ENCODE measurements at regions not wholly inside any gene's neighbourhood (a gene's known extent, or its start where the extent isn't known, plus 50 kb on each side); places are given as distances from the start of the nearest gene placed in this dataset.

GRCh38 chr5:60257596-60258271 is 364.2 kb upstream of the PDE4D start:
- TF ChIP-seq CTCF (conservative IDR thresholded peaks at IDR 0.05) = no peak
- H3K4me3 Mint-ChIP-seq = no peak overlapping the region
- no peaks in the 10 kb centered on the region for H3K9me3 Mint-ChIP-seq
- Histone ChIP-seq H3K4me3 (ENCODE audit: low read length) (no peak overlapping the region), H3K36me3 (ENCODE audit: control insufficient read depth, insufficient read depth, low read length) (no peaks in the 10 kb centered on the region), H3K9ac (ENCODE audit: extremely low read depth, low read length, poor library complexity, severe bottlenecking) (no peak overlapping the region), H3K27ac (ENCODE audit: low read depth, low read length) (no peak overlapping the region), H3K9me3 (ENCODE audit: control insufficient read depth, low read length) (no peaks in the 10 kb centered on the region), H3K27me3 (ENCODE audit: control insufficient read depth, insufficient read depth, low read length, poor library complexity, severe bottlenecking) (no peaks in the 10 kb centered on the region), H3K4me1 (ENCODE audit: control insufficient read depth, insufficient read depth, low read length) (peaks cover 8% of the 10 kb centered on the region)
- H3K27ac Mint-ChIP-seq = no peak overlapping the region
- H3K27me3 Mint-ChIP-seq (ENCODE audit: insufficient read depth) = no peaks in the 10 kb centered on the region
- H3K4me1 Mint-ChIP-seq = peaks cover 33% of the 10 kb centered on the region
- DNase-seq = no peak
- 80 to 95% methylated on average over 1 to 5 of the region's 5 CpGs for WGBS, 2 experiments (ENCODE audit: insufficient coverage in 1 of 2, insufficient read length in 1 of 2)
- H3K36me3 Mint-ChIP-seq (ENCODE audit: low read depth) = no peaks in the 10 kb centered on the region

GRCh38 chr5:60256546-60256945 is 363.0 kb upstream of the PDE4D start:
- 93 to 100% methylated on average over 1 of the region's 2 CpGs for WGBS, 2 experiments (ENCODE audit: insufficient coverage in 1 of 2, insufficient read length in 1 of 2)

GRCh38 chr5:60248901-60249300 is 355.4 kb upstream of the PDE4D start:
- TF ChIP-seq CTCF (conservative IDR thresholded peaks at IDR 0.05) = no peak
- Mint-ChIP-seq H3K4me1 (no peaks in the 10 kb centered on the region), H3K27ac (no peak overlapping the region), H3K4me3 (no peak overlapping the region), H3K9me3 (peaks cover 6% of the 10 kb centered on the region), H3K36me3 (ENCODE audit: low read depth) (no peaks in the 10 kb centered on the region), H3K27me3 (ENCODE audit: insufficient read depth) (no peaks in the 10 kb centered on the region)
- Histone ChIP-seq H3K27me3 (ENCODE audit: control insufficient read depth, insufficient read depth, low read length, poor library complexity, severe bottlenecking) (no peaks in the 10 kb centered on the region), H3K4me3 (ENCODE audit: low read length) (no peak overlapping the region), H3K9ac (ENCODE audit: extremely low read depth, low read length, poor library complexity, severe bottlenecking) (no peak overlapping the region), H3K4me1 (ENCODE audit: control insufficient read depth, insufficient read depth, low read length) (no peaks in the 10 kb centered on the region), H3K27ac (ENCODE audit: low read depth, low read length) (no peak overlapping the region), H3K36me3 (ENCODE audit: control insufficient read depth, insufficient read depth, low read length) (no peaks in the 10 kb centered on the region), H3K9me3 (ENCODE audit: control insufficient read depth, low read length) (no peaks in the 10 kb centered on the region)
- DNase-seq = no peak
- 96% methylated on average over 1 of the region's 1 CpG; no CpG with 5 or more reads in 1 of the 2 experiments for WGBS, 2 experiments (ENCODE audit: insufficient coverage in 1 of 2, insufficient read length in 1 of 2)

More at GRCh38 chr5:60256546-60256945, 363.0 kb upstream of the PDE4D start:
- H3K27me3 Mint-ChIP-seq (ENCODE audit: insufficient read depth) = no peaks in the 10 kb centered on the region
- H3K4me1 Mint-ChIP-seq = peaks cover 22% of the 10 kb centered on the region
- DNase-seq = no peak
- no peak for TF ChIP-seq CTCF (conservative IDR thresholded peaks at IDR 0.05)
- no peak overlapping the region for H3K4me3 Mint-ChIP-seq
- no peaks in the 10 kb centered on the region for H3K36me3 Mint-ChIP-seq (ENCODE audit: low read depth)
- H3K27ac Mint-ChIP-seq = no peak overlapping the region
- H3K27me3 ChIP-seq (ENCODE audit: control insufficient read depth, insufficient read depth, low read length, poor library complexity, severe bottlenecking) = no peaks in the 10 kb centered on the region
- no peak overlapping the region for H3K9ac ChIP-seq (ENCODE audit: extremely low read depth, low read length, poor library complexity, severe bottlenecking)
- peaks cover 8% of the 10 kb centered on the region for H3K4me1 ChIP-seq (ENCODE audit: control insufficient read depth, insufficient read depth, low read length)
- no peaks in the 10 kb centered on the region for H3K9me3 ChIP-seq (ENCODE audit: control insufficient read depth, low read length)
- no peak overlapping the region for H3K4me3 ChIP-seq (ENCODE audit: low read length)
- H3K36me3 ChIP-seq (ENCODE audit: control insufficient read depth, insufficient read depth, low read length) = no peaks in the 10 kb centered on the region
- no peak overlapping the region for H3K27ac ChIP-seq (ENCODE audit: low read depth, low read length)
- no peaks in the 10 kb centered on the region for H3K9me3 Mint-ChIP-seq
